HG02970 (cell line): ENCODE measurements at regions not wholly inside any gene's neighbourhood (a gene's known extent, or its start where the extent isn't known, plus 50 kb on each side); places are given as distances from the start of the nearest gene placed in this dataset.
"Not testable (repeated sequence)": the region's sequence is repeated elsewhere in the genome, so short reads cannot be mapped to it uniquely, and the experiment has no call there.

Source experiments
- ATAC-seq: cut with Tn5 transposase; IDR thresholded peaks from one replicate; pipeline ENCODE4 v1.9.1; 2021; ENCODE audit warnings: mild to moderate bottlenecking, moderate library complexity, moderate number of reproducible peaks; ENCODE audit not compliant: unreplicated experiment, low FRiP score

DNA sequence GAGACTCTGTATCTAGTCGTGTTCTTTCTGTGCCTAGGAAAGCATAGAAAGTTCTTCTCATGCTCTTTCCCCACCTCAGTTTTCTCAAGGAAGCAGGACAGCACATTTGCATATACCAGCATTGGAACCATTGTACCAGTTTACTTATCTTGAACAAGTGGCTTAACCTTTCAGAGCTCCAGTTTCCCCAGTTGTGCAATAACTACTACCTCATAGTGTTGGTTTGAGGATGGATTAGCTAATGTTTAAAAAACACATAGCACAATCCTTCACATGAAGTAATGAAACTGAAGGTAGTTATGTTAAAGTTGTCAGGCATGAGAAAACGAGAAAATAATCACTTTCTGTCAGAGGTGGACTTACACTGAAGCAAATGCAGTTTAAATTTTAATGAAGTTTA, 92.2 kb upstream of the H2AZ1 start:
- ATAC-seq = no peak

- ATAC-seq = no peak
These were observed 91.6 kb upstream of the H2AZ1 start for GRCh38 chr4:100041646-100042045.

DNA sequence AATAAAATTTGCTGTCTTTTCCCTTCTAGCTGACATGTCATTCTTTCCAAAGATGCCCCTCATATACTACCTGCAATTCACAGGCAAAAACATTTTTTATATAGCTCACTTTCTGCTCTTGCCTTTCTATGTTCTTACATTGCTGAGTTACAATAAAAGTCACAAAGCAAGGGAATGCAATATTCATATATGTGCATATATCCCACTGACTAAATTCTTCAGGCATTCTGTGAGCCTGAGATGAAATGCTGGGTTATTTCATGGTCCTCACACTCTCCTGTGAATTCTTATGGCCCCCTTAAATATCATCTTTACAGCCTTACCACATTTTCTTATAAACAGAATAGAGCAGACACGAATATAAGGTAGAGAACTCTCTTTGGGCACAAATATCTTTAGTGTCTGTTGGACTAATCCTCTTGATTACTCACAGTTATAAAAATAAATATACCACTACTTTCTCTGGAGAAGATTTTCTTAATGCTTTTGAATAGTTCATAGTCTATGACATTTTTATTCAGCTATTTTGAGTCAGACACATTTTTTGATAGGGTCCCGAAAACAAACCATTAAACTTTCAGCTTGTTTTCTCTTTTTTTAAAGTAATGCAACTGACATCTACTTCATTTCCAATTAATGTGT, 84.1 kb upstream of the H2AZ1 start:
- ATAC-seq = no peak

DNA sequence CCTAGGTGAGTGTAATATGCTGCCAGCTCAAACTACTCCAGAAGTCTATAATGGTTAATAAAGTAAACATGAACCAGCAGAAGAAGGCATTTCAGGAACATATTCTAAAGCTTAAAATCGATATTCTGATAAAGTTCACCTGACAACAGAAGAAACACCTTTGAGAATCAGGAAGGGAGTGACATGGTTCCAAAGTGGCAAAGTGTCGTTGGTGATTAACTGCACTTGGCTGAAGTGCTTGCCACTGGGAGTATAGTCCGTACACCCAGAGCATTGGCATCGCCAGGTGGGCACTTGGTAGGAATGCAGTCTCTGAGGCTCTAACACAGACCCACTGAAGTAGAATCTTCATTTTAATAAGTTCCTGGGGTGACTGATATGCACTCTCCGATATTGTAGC, 76.0 kb upstream of the H2AZ1 start:
- ATAC-seq = no peak

GRCh38 chr4:100023800-100024199, 73.7 kb upstream of the H2AZ1 start:
- no peak for ATAC-seq

- no peak for ATAC-seq
These were observed 72.7 kb upstream of the H2AZ1 start for GRCh38 chr4:100022792-100023222.

GRCh38 chr4:100019821-100020220, 69.7 kb upstream of the H2AZ1 start:
- no peak for ATAC-seq

- no peak for ATAC-seq
These were observed 67.7 kb upstream of the H2AZ1 start for GRCh38 chr4:100017637-100018310.

GRCh38 chr4:100016191-100016590, 66.1 kb upstream of the H2AZ1 start:
- ATAC-seq = no peak

- ATAC-seq = no peak
These were observed 64.5 kb upstream of the H2AZ1 start for GRCh38 chr4:100014616-100015015.

GRCh38 chr4:100009490-100009889, 59.4 kb upstream of the H2AZ1 start:
- no peak for ATAC-seq

DNA sequence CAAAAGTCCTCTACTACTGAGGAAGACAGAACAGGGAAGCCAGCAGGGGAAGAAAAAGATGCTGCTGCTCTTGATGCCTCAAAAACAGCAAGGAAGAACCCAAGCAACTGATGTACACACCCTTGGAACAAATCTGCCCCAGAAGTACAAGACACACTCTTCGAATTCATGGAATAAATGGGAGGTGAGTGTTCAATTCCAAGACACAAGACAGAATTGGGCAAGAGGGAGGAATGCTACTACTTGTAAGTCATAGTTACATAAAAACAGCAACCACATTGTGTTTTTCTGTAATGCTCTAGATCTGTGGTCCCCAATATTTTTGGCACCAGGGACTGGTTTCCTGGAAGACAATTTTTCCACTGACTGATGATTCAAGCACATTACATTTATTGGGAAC, 58.0 kb upstream of the H2AZ1 start:
- no peak for ATAC-seq

DNA sequence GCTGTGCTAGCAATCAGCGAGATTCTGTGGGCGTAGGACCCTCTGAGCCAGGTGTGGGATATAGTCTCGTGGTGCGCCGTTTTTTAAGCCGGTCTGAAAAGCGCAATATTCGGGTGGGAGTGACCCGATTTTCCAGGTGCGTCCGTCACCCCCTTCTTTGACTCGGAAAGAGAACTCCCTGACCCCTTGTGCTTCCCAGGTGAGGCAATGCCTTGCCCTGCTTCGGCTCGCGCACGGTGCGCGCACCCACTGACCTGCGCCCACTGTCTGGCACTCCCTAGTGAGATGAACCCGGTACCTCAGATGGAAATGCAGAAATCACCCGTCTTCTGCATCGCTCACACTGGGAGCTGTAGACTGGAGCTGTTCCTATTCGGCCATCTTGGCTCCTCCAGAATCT, 56.1 kb upstream of the H2AZ1 start:
- not testable (repeated sequence) for ATAC-seq
